ENCODE measurements at regions not wholly inside any gene's neighbourhood (a gene's known extent, or its start where the extent isn't known, plus 50 kb on each side); places are given as distances from the start of the nearest gene placed in this dataset.

GRCh38 chr2:134203175-134203574 lies 50.7 kb upstream of the MGAT5 start:
- TF ChIP-seq, protein P1, sequence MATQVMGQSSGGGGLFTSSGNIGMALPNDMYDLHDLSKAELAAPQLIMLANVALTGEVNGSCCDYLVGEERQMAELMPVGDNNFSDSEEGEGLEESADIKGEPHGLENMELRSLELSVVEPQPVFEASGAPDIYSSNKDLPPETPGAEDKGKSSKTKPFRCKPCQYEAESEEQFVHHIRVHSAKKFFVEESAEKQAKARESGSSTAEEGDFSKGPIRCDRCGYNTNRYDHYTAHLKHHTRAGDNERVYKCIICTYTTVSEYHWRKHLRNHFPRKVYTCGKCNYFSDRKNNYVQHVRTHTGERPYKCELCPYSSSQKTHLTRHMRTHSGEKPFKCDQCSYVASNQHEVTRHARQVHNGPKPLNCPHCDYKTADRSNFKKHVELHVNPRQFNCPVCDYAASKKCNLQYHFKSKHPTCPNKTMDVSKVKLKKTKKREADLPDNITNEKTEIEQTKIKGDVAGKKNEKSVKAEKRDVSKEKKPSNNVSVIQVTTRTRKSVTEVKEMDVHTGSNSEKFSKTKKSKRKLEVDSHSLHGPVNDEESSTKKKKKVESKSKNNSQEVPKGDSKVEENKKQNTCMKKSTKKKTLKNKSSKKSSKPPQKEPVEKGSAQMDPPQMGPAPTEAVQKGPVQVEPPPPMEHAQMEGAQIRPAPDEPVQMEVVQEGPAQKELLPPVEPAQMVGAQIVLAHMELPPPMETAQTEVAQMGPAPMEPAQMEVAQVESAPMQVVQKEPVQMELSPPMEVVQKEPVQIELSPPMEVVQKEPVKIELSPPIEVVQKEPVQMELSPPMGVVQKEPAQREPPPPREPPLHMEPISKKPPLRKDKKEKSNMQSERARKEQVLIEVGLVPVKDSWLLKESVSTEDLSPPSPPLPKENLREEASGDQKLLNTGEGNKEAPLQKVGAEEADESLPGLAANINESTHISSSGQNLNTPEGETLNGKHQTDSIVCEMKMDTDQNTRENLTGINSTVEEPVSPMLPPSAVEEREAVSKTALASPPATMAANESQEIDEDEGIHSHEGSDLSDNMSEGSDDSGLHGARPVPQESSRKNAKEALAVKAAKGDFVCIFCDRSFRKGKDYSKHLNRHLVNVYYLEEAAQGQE (IDR thresholded peaks at IDR 0.05; ENCODE audit: unreplicated experiment), result no peak
- TF ChIP-seq CTCF (conservative IDR thresholded peaks at IDR 0.05; ENCODE audit: low read depth in 2 of 2) (no peak), EZH2 (IDR thresholded peaks at IDR 0.05; ENCODE audit: low read depth, unreplicated experiment) (no peak), POLR2AphosphoS5 (IDR thresholded peaks at IDR 0.05; ENCODE audit: low read depth) (no peak), EZH2phosphoT487 (IDR thresholded peaks at IDR 0.05; ENCODE audit: unreplicated experiment) (no peak), STAT1 (IDR thresholded peaks at IDR 0.05; ENCODE audit: unreplicated experiment) (no peak), NANOG (IDR thresholded peaks at IDR 0.05; ENCODE audit: borderline replicate concordance) (no peak), CREB1 (CRISPR knock-in tag; IDR thresholded peaks at IDR 0.05; ENCODE audit: low read depth) (no peak), JUNB (IDR thresholded peaks at IDR 0.05; ENCODE audit: unreplicated experiment) (no peak), ZNF114 (CRISPR knock-in tag; IDR thresholded peaks at IDR 0.05) (no peak), ZNF331 (CRISPR knock-in tag; IDR thresholded peaks at IDR 0.05; ENCODE audit: low read depth) (no peak)
- TF ChIP-seq, protein P2, sequence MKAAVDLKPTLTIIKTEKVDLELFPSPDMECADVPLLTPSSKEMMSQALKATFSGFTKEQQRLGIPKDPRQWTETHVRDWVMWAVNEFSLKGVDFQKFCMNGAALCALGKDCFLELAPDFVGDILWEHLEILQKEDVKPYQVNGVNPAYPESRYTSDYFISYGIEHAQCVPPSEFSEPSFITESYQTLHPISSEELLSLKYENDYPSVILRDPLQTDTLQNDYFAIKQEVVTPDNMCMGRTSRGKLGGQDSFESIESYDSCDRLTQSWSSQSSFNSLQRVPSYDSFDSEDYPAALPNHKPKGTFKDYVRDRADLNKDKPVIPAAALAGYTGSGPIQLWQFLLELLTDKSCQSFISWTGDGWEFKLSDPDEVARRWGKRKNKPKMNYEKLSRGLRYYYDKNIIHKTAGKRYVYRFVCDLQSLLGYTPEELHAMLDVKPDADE (IDR thresholded peaks at IDR 0.05), result no peak
- TF ChIP-seq, protein P3, sequence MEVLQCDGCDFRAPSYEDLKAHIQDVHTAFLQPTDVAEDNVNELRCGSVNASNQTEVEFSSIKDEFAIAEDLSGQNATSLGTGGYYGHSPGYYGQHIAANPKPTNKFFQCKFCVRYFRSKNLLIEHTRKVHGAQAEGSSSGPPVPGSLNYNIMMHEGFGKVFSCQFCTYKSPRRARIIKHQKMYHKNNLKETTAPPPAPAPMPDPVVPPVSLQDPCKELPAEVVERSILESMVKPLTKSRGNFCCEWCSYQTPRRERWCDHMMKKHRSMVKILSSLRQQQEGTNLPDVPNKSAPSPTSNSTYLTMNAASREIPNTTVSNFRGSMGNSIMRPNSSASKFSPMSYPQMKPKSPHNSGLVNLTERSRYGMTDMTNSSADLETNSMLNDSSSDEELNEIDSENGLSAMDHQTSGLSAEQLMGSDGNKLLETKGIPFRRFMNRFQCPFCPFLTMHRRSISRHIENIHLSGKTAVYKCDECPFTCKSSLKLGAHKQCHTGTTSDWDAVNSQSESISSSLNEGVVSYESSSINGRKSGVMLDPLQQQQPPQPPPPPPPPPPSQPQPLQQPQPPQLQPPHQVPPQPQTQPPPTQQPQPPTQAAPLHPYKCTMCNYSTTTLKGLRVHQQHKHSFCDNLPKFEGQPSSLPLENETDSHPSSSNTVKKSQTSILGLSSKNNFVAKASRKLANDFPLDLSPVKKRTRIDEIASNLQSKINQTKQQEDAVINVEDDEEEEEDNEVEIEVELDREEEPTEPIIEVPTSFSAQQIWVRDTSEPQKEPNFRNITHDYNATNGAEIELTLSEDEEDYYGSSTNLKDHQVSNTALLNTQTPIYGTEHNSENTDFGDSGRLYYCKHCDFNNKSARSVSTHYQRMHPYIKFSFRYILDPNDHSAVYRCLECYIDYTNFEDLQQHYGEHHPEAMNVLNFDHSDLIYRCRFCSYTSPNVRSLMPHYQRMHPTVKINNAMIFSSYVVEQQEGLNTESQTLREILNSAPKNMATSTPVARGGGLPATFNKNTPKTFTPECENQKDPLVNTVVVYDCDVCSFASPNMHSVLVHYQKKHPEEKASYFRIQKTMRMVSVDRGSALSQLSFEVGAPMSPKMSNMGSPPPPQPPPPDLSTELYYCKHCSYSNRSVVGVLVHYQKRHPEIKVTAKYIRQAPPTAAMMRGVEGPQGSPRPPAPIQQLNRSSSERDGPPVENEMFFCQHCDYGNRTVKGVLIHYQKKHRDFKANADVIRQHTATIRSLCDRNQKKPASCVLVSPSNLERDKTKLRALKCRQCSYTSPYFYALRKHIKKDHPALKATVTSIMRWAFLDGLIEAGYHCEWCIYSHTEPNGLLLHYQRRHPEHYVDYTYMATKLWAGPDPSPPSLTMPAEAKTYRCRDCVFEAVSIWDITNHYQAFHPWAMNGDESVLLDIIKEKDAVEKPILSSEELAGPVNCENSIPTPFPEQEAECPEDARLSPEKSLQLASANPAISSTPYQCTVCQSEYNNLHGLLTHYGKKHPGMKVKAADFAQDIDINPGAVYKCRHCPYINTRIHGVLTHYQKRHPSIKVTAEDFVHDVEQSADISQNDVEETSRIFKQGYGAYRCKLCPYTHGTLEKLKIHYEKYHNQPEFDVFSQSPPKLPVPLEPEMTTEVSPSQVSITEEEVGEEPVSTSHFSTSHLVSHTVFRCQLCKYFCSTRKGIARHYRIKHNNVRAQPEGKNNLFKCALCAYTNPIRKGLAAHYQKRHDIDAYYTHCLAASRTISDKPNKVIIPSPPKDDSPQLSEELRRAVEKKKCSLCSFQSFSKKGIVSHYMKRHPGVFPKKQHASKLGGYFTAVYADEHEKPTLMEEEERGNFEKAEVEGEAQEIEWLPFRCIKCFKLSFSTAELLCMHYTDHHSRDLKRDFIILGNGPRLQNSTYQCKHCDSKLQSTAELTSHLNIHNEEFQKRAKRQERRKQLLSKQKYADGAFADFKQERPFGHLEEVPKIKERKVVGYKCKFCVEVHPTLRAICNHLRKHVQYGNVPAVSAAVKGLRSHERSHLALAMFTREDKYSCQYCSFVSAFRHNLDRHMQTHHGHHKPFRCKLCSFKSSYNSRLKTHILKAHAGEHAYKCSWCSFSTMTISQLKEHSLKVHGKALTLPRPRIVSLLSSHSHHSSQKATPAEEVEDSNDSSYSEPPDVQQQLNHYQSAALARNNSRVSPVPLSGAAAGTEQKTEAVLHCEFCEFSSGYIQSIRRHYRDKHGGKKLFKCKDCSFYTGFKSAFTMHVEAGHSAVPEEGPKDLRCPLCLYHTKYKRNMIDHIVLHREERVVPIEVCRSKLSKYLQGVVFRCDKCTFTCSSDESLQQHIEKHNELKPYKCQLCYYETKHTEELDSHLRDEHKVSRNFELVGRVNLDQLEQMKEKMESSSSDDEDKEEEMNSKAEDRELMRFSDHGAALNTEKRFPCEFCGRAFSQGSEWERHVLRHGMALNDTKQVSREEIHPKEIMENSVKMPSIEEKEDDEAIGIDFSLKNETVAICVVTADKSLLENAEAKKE (CRISPR knock-in tag; IDR thresholded peaks at IDR 0.05), result no peak

Measured in GM23338 (cell line).